ENCODE measurements at regions not wholly inside any gene's neighbourhood (a gene's known extent, or its start where the extent isn't known, plus 50 kb on each side); places are given as distances from the start of the nearest gene placed in this dataset.
"Not testable (repeated sequence)": the region's sequence is repeated elsewhere in the genome, so short reads cannot be mapped to it uniquely, and the experiment has no call there.

GRCh38 chr2:221958224-221958623 is 340.6 kb downstream of the PAX3 start:
- no peak for TF ChIP-seq EZH2phosphoT487 (conservative IDR thresholded peaks at IDR 0.05; ENCODE audit: low read length)
- TF ChIP-seq, protein P1, sequence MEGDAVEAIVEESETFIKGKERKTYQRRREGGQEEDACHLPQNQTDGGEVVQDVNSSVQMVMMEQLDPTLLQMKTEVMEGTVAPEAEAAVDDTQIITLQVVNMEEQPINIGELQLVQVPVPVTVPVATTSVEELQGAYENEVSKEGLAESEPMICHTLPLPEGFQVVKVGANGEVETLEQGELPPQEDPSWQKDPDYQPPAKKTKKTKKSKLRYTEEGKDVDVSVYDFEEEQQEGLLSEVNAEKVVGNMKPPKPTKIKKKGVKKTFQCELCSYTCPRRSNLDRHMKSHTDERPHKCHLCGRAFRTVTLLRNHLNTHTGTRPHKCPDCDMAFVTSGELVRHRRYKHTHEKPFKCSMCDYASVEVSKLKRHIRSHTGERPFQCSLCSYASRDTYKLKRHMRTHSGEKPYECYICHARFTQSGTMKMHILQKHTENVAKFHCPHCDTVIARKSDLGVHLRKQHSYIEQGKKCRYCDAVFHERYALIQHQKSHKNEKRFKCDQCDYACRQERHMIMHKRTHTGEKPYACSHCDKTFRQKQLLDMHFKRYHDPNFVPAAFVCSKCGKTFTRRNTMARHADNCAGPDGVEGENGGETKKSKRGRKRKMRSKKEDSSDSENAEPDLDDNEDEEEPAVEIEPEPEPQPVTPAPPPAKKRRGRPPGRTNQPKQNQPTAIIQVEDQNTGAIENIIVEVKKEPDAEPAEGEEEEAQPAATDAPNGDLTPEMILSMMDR (IDR thresholded peaks at IDR 0.05; ENCODE audit: insufficient read depth, low read length, poor library complexity, severe bottlenecking): no peak
- H3K4me2 ChIP-seq (ENCODE audit: low read depth, low read length, poor library complexity, severe bottlenecking): no peak overlapping the region

GRCh38 chr2:221948076-221948475 is 350.7 kb downstream of the PAX3 start:
- Histone ChIP-seq H3K36me3 (ENCODE audit: low read length) (no peaks in the 10 kb centered on the region), H3K27me3 (ENCODE audit: low read length) (no peaks in the 10 kb centered on the region), H3K79me2 (ENCODE audit: insufficient read depth, low read length) (no peaks in the 10 kb centered on the region), H3K9me2 (replicated peaks; ENCODE audit: insufficient read depth, low read length) (no peaks in the 10 kb centered on the region), H3K27ac (ENCODE audit: low read depth, low read length) (no peak overlapping the region), H3F3A (ENCODE audit: insufficient read depth) (no peaks in the 10 kb centered on the region), H3K9ac (ENCODE audit: low read length) (no peak overlapping the region), H3K4me2 (ENCODE audit: low read depth, low read length, poor library complexity, severe bottlenecking) (no peak overlapping the region), H3K9me3 (ENCODE audit: insufficient read depth, low read length) (no peaks in the 10 kb centered on the region), H3K4me3 (ENCODE audit: insufficient read depth, low read length, poor library complexity, severe bottlenecking) (no peak overlapping the region), H2AFZ (ENCODE audit: low read depth, low read length, severe bottlenecking) (no peak overlapping the region), H4K20me1 (ENCODE audit: low read depth, low read length) (no peaks in the 10 kb centered on the region)
- TF ChIP-seq, protein P1 (IDR thresholded peaks at IDR 0.05; ENCODE audit: insufficient read depth, low read length, poor library complexity, severe bottlenecking): no peak
- no peak for TF ChIP-seq EZH2phosphoT487 (conservative IDR thresholded peaks at IDR 0.05; ENCODE audit: low read length)

More at GRCh38 chr2:221958224-221958623, 340.6 kb downstream of the PAX3 start:
- Histone ChIP-seq H3K9me3 (ENCODE audit: insufficient read depth, low read length) (no peaks in the 10 kb centered on the region), H2AFZ (ENCODE audit: low read depth, low read length, severe bottlenecking) (no peak overlapping the region), H3F3A (ENCODE audit: insufficient read depth) (no peaks in the 10 kb centered on the region), H3K4me3 (ENCODE audit: insufficient read depth, low read length, poor library complexity, severe bottlenecking) (no peak overlapping the region), H4K20me1 (ENCODE audit: low read depth, low read length) (no peaks in the 10 kb centered on the region), H3K27me3 (ENCODE audit: low read length) (no peaks in the 10 kb centered on the region), H3K27ac (ENCODE audit: low read depth, low read length) (no peak overlapping the region), H3K9ac (ENCODE audit: low read length) (no peak overlapping the region), H3K36me3 (ENCODE audit: low read length) (no peaks in the 10 kb centered on the region), H3K9me2 (replicated peaks; ENCODE audit: insufficient read depth, low read length) (no peaks in the 10 kb centered on the region), H3K79me2 (ENCODE audit: insufficient read depth, low read length) (no peaks in the 10 kb centered on the region)

DNA sequence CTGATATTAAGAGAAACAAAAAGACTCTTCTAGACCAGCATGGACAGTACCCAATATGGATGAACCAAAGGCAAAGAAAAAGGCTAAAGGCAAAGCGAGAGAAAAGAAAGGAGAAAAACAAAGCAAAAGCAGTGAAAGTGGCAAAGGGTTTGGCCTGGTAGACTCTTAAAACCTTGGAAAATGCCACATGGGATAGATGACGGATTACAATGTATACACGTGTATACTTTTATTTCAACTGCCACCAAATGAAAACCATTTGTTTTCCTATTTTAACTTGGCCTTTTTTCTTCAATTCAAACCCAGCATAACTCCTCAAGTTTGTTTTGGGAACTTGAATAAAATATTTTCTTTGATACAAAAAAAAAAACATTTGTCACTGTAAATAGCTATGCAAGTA is 354.3 kb downstream of the PAX3 start:
- not testable (repeated sequence) for H4K20me1 ChIP-seq (ENCODE audit: low read depth, low read length); H3K27me3 ChIP-seq (ENCODE audit: low read length); H3K4me2 ChIP-seq (ENCODE audit: low read depth, low read length, poor library complexity, severe bottlenecking); H3K9me2 ChIP-seq (replicated peaks; ENCODE audit: insufficient read depth, low read length); H3K36me3 ChIP-seq (ENCODE audit: low read length); H3K9ac ChIP-seq (ENCODE audit: low read length); H3K4me3 ChIP-seq (ENCODE audit: insufficient read depth, low read length, poor library complexity, severe bottlenecking); H3F3A ChIP-seq (ENCODE audit: insufficient read depth); H3K9me3 ChIP-seq (ENCODE audit: insufficient read depth, low read length); H2AFZ ChIP-seq (ENCODE audit: low read depth, low read length, severe bottlenecking); H3K27ac ChIP-seq (ENCODE audit: low read depth, low read length); H3K79me2 ChIP-seq (ENCODE audit: insufficient read depth, low read length)

DNA sequence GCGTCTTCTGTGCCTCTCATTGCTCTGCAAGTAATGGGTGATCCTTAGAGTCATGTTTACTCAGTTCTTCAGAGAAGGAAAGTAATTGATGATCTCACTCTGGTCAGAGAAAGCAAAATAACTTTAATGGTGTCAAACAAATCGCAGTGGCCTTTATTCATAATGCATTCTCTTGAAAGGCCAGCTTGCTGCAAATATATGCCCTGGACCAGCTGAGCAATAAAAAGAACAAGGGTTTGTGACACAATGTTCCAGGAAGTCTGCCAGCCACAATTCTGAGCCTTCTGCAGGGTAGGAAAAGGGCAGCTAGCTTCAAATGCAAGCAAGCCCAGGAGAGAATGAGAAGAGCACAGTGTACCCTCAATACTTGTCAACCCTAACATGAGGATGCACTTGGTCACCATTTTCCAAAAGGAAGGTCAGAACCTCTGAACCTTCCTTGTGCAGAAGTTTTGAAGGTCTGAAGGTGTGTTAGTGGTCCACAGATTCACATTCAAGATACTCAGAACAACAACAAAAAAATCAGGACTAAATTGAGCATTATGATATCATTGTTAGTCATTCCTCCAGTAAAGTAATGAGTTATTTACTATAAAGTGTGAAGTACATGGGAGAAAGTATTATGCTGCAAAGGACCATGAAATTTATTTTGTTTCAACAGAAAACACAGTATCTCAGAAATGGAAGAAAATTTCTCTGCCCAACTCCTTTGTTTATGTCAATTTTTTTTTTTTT is 355.6 kb downstream of the PAX3 start:
- H3K4me2 ChIP-seq (ENCODE audit: low read depth, low read length, poor library complexity, severe bottlenecking): no peak overlapping the region
- H4K20me1 ChIP-seq (ENCODE audit: low read depth, low read length): no peaks in the 10 kb centered on the region
- H3K79me2 ChIP-seq (ENCODE audit: insufficient read depth, low read length): no peaks in the 10 kb centered on the region
- H2AFZ ChIP-seq (ENCODE audit: low read depth, low read length, severe bottlenecking): no peak overlapping the region
- H3F3A ChIP-seq (ENCODE audit: insufficient read depth): no peaks in the 10 kb centered on the region
- no peaks in the 10 kb centered on the region for H3K27me3 ChIP-seq (ENCODE audit: low read length)
- H3K9me2 ChIP-seq (replicated peaks; ENCODE audit: insufficient read depth, low read length): no peaks in the 10 kb centered on the region
- H3K36me3 ChIP-seq (ENCODE audit: low read length): no peaks in the 10 kb centered on the region
- TF ChIP-seq EZH2phosphoT487 (conservative IDR thresholded peaks at IDR 0.05; ENCODE audit: low read length): no peak
- TF ChIP-seq, protein P1 (IDR thresholded peaks at IDR 0.05; ENCODE audit: insufficient read depth, low read length, poor library complexity, severe bottlenecking): no peak
- no peaks in the 10 kb centered on the region for H3K9me3 ChIP-seq (ENCODE audit: insufficient read depth, low read length)
- H3K27ac ChIP-seq (ENCODE audit: low read depth, low read length): no peak overlapping the region
- H3K4me3 ChIP-seq (ENCODE audit: insufficient read depth, low read length, poor library complexity, severe bottlenecking): no peak overlapping the region
- H3K9ac ChIP-seq (ENCODE audit: low read length): no peak overlapping the region
